Smooth muscle cell (in vitro differentiated cells): ENCODE measurements at regions not wholly inside any gene's neighbourhood (a gene's known extent, or its start where the extent isn't known, plus 50 kb on each side); places are given as distances from the start of the nearest gene placed in this dataset.

Experiments used
- DNase-seq: peaks from one replicate; lab custom pipeline; 2025; ENCODE audit not compliant: unreplicated experiment; lab: John Stamatoyannopoulos, UW
- H2AFZ ChIP-seq: fragments of 200-600 bp; sonication (generic); 2 replicates; pipeline ENCODE4 v1.6.0; 2016; ENCODE audit warnings: antibody characterized with exemption, low read depth, mild to moderate bottlenecking
- H3F3A ChIP-seq: fragments of 200-600 bp; sonication (generic); 2 replicates; pipeline ENCODE4 v1.6.0; 2017; ENCODE audit warnings: antibody characterized with exemption, low read depth
- H3K27ac ChIP-seq: fragments of 200-600 bp; sonication (generic); 2 replicates; pipeline ENCODE4 v1.5.1; 2016; ENCODE audit warnings: low read depth, mild to moderate bottlenecking
- H3K27me3 ChIP-seq: fragments of 200-600 bp; sonication (generic); 2 replicates; pipeline ENCODE4 v1.6.1; 2016; ENCODE audit warnings: low read depth, mild to moderate bottlenecking
- H3K36me3 ChIP-seq: fragments of 200-600 bp; sonication (generic); 2 replicates; pipeline ENCODE4 v1.5.1; 2016; ENCODE audit warnings: low read depth
- H3K4me1 ChIP-seq: fragments of 200-600 bp; sonication (generic); 2 replicates; pipeline ENCODE4 v1.5.1; 2016; ENCODE audit warnings: low read depth
- H3K4me2 ChIP-seq: fragments of 200-600 bp; sonication (generic); 2 replicates; pipeline ENCODE4 v1.6.0; 2016; ENCODE audit warnings: mild to moderate bottlenecking
- H3K4me3 ChIP-seq: fragments of 200-600 bp; sonication (generic); 2 replicates; pipeline ENCODE4 v1.5.1; 2016; ENCODE audit warnings: mild to moderate bottlenecking
- H3K79me2 ChIP-seq: fragments of 200-600 bp; sonication (generic); 2 replicates; pipeline ENCODE4 v1.6.0; 2016; ENCODE audit warnings: low read depth, mild to moderate bottlenecking
- H3K9ac ChIP-seq: fragments of 200-600 bp; sonication (generic); 2 replicates; pipeline ENCODE4 v1.6.0; 2016; ENCODE audit warnings: low read depth
- H3K9me3 ChIP-seq: fragments of 200-600 bp; sonication (generic); replicated peaks from 2 replicates; pipeline ENCODE4 v1.5.1; 2016; ENCODE audit warnings: low read depth
- H4K20me1 ChIP-seq: fragments of 200-600 bp; sonication (generic); 2 replicates; pipeline ENCODE4 v1.6.0; 2016; ENCODE audit warnings: low read depth
- WGBS: methylation state at CpG from one replicate; pipeline ENCODE4 v1.1.7; 2016; ENCODE audit warnings: low lambda C conversion rate; 5-methylcytosine and 5-hydroxymethylcytosine counted together
- TF ChIP-seq, protein P1 (sequence below): fragments of 200-600 bp; sonication (generic); IDR thresholded peaks from 2 replicates; pipeline ENCODE4 v1.5.1; 2017; ENCODE audit warnings: borderline replicate concordance, mild to moderate bottlenecking, antibody characterized with exemption; ENCODE audit not compliant: insufficient read depth, poor library complexity, severe bottlenecking

DNA sequence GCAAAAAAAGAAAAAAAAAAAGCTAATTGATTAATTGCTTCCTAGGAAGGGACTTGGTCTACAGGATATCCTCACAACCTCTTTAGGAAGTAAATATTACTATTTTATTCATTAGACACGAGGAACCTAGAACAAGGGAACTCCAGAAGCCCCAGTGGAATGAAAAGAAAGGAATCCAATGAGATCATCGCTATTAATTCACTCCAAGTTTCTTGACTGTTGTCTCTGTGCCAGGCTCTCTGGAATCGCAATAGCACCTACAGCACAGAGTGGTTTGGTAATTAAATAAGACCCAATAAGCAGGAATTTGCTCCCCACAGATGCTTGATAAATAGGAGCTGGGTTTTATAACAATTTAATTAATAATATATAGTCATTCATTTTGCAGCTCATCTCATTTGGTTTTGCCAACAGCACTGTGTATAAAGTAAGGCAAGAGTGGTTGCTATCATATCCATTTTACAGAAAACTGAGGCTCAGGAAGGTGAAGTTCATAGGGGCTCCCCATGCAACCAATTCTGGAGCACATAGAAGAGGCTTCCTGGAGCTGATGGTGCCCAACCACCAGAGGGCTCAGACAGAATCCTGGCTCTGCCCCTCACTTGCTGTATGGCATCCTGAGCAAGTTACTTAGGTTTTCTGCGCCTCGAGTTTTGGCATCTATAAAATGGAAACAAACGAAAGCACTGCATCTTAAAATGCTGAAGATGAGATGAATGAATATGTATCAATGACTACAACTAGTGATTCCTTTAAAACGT lies 420.2 kb downstream of the MED13L start:
- no peak for DNase-seq
- Histone ChIP-seq H3K9me3 (no peaks in the 10 kb centered on the region), H3K79me2 (no peaks in the 10 kb centered on the region), H3K4me2 (no peak overlapping the region), H3K4me3 (no peak overlapping the region), H3K27me3 (no peaks in the 10 kb centered on the region), H3K9ac (no peak overlapping the region), H3K36me3 (no peaks in the 10 kb centered on the region), H2AFZ (no peak overlapping the region), H3F3A (no peaks in the 10 kb centered on the region), H3K4me1 (no peaks in the 10 kb centered on the region), H3K27ac (no peak overlapping the region), H4K20me1 (no peaks in the 10 kb centered on the region)
- 80% methylated on average over 7 of the region's 7 CpGs for WGBS
- TF ChIP-seq, protein P1, sequence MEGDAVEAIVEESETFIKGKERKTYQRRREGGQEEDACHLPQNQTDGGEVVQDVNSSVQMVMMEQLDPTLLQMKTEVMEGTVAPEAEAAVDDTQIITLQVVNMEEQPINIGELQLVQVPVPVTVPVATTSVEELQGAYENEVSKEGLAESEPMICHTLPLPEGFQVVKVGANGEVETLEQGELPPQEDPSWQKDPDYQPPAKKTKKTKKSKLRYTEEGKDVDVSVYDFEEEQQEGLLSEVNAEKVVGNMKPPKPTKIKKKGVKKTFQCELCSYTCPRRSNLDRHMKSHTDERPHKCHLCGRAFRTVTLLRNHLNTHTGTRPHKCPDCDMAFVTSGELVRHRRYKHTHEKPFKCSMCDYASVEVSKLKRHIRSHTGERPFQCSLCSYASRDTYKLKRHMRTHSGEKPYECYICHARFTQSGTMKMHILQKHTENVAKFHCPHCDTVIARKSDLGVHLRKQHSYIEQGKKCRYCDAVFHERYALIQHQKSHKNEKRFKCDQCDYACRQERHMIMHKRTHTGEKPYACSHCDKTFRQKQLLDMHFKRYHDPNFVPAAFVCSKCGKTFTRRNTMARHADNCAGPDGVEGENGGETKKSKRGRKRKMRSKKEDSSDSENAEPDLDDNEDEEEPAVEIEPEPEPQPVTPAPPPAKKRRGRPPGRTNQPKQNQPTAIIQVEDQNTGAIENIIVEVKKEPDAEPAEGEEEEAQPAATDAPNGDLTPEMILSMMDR, result no peak

DNA sequence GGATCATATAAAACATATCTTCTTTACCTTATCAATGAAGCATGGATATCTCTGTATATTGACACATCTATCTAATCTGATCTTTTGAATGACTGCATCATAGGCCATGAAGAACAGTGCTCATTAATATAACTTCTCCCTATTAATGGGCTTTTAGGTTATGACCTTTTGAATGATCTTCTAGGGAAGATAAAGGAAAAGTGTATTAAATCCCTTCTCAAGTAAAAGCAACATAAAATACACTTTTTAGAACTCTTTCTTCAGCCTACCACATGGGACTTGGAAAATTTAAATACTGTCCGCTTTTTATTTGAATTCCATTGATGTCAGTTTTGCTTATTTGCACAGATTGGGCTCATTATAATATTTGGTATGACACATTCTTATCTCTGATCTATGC lies 425.4 kb downstream of the MED13L start:
- peaks cover 9% of the 10 kb centered on the region for H3K9me3 ChIP-seq
- TF ChIP-seq, protein P1, result no peak
- H3K4me3 ChIP-seq, result no peak overlapping the region
- 89% methylated on average over 1 of the region's 1 CpG for WGBS
- H3K27ac ChIP-seq, result no peak overlapping the region
- no peaks in the 10 kb centered on the region for H4K20me1 ChIP-seq
- H3K4me1 ChIP-seq, result no peaks in the 10 kb centered on the region
- no peaks in the 10 kb centered on the region for H3K36me3 ChIP-seq
- DNase-seq, result no peak
- no peak overlapping the region for H3K4me2 ChIP-seq
- H3F3A ChIP-seq, result no peaks in the 10 kb centered on the region
- H3K27me3 ChIP-seq, result no peaks in the 10 kb centered on the region
- no peaks in the 10 kb centered on the region for H3K79me2 ChIP-seq
- H3K9ac ChIP-seq, result no peak overlapping the region
- H2AFZ ChIP-seq, result no peak overlapping the region

DNA sequence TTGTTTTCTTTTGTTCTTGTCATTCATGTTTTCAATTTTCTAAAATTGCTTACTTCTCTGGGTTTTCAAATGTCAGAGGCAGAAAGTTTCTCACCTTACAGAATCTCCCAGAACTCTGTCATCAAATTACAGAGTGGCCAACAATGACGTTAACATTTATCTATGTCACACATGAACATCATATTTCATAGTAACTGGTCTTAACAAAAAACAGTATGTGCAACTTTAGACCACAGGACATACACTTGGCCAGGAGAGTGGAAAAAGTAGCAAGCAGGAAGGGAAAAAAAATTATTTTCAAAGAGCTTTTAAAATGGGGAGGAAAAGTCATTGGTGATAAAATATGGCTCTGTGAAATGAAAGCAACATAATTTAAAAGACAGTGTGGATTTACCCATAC lies 426.5 kb downstream of the MED13L start:
- TF ChIP-seq, protein P1, result no peak
- Histone ChIP-seq H3K4me3 (no peak overlapping the region), H3K4me1 (no peaks in the 10 kb centered on the region), H3K36me3 (no peaks in the 10 kb centered on the region), H3K27me3 (no peaks in the 10 kb centered on the region), H3K9me3 (peaks cover 9% of the 10 kb centered on the region), H4K20me1 (no peaks in the 10 kb centered on the region), H3K9ac (no peak overlapping the region), H3K4me2 (no peak overlapping the region), H3K79me2 (no peaks in the 10 kb centered on the region), H2AFZ (no peak overlapping the region), H3K27ac (no peak overlapping the region), H3F3A (no peaks in the 10 kb centered on the region)
- no peak for DNase-seq
- WGBS, result 95% methylated on average over 1 of the region's 1 CpG
